ENCODE measurements at regions not wholly inside any gene's neighbourhood (a gene's known extent, or its start where the extent isn't known, plus 50 kb on each side); places are given as distances from the start of the nearest gene placed in this dataset.
"Not testable (repeated sequence)": the region's sequence is repeated elsewhere in the genome, so short reads cannot be mapped to it uniquely, and the experiment has no call there.

GRCh38 chr11:123330471-123330870, 99.6 kb upstream of the GRAMD1B start:
- DNase-seq (ENCODE audit: low read depth): no peak
- no peak for TF ChIP-seq CTCF (conservative IDR thresholded peaks at IDR 0.05; ENCODE audit: low read depth, low read length)
- H3K4me3 ChIP-seq (ENCODE audit: low read depth, low read length): no peak overlapping the region

- H3K4me3 ChIP-seq (ENCODE audit: low read depth, low read length): no peak overlapping the region
- no peak for TF ChIP-seq CTCF (conservative IDR thresholded peaks at IDR 0.05; ENCODE audit: low read depth, low read length)
- DNase-seq (ENCODE audit: low read depth): no peak
These were observed 100.0 kb upstream of the GRAMD1B start for GRCh38 chr11:123330071-123330470.

- H3K4me3 ChIP-seq (ENCODE audit: low read depth, low read length): no peak overlapping the region
- DNase-seq (ENCODE audit: low read depth): no peak
- TF ChIP-seq CTCF (conservative IDR thresholded peaks at IDR 0.05; ENCODE audit: low read depth, low read length): no peak
These were observed 101.7 kb upstream of the GRAMD1B start for GRCh38 chr11:123328281-123328867.

GRCh38 chr11:123325533-123325932, 104.5 kb upstream of the GRAMD1B start:
- no peak overlapping the region for H3K4me3 ChIP-seq (ENCODE audit: low read depth, low read length)
- no peak for DNase-seq (ENCODE audit: low read depth)
- TF ChIP-seq CTCF (conservative IDR thresholded peaks at IDR 0.05; ENCODE audit: low read depth, low read length): no peak

- H3K4me3 ChIP-seq (ENCODE audit: low read depth, low read length): no peak overlapping the region
- TF ChIP-seq CTCF (conservative IDR thresholded peaks at IDR 0.05; ENCODE audit: low read depth, low read length): no peak
- no peak for DNase-seq (ENCODE audit: low read depth)
These were observed 106.5 kb upstream of the GRAMD1B start for GRCh38 chr11:123323568-123323967.

- TF ChIP-seq CTCF (conservative IDR thresholded peaks at IDR 0.05; ENCODE audit: low read depth, low read length): no peak
- H3K4me3 ChIP-seq (ENCODE audit: low read depth, low read length): no peak overlapping the region
- DNase-seq (ENCODE audit: low read depth): no peak
These were observed 108.4 kb upstream of the GRAMD1B start for GRCh38 chr11:123321636-123322035.

GRCh38 chr11:123318623-123319022, 111.4 kb upstream of the GRAMD1B start:
- no peak overlapping the region for H3K4me3 ChIP-seq (ENCODE audit: low read depth, low read length)
- TF ChIP-seq CTCF (conservative IDR thresholded peaks at IDR 0.05; ENCODE audit: low read depth, low read length): no peak
- no peak for DNase-seq (ENCODE audit: low read depth)

GRCh38 chr11:123318132-123318531, 111.9 kb upstream of the GRAMD1B start:
- not testable (repeated sequence) for H3K4me3 ChIP-seq (ENCODE audit: low read depth, low read length); DNase-seq (ENCODE audit: low read depth)

Measured in choroid plexus epithelial cell (primary cell).